HG03097 (cell line): ENCODE measurements at regions not wholly inside any gene's neighbourhood (a gene's known extent, or its start where the extent isn't known, plus 50 kb on each side); places are given as distances from the start of the nearest gene placed in this dataset.
"Not testable (repeated sequence)": the region's sequence is repeated elsewhere in the genome, so short reads cannot be mapped to it uniquely, and the experiment has no call there.

ENCODE experiments used
- ATAC-seq: cut with Tn5 transposase; IDR thresholded peaks from one replicate; pipeline ENCODE4 v1.9.1; 2021; ENCODE audit not compliant: unreplicated experiment, low FRiP score

- ATAC-seq = no peak
These were observed 53.6 kb downstream of the ARF6 start for GRCh38 chr14:49946320-49947141.

- no peak for ATAC-seq
These were observed 54.6 kb downstream of the ARF6 start for GRCh38 chr14:49947506-49947905.

GRCh38 chr14:49950275-49951228, 57.7 kb downstream of the ARF6 start:
- ATAC-seq = no peak

GRCh38 chr14:49951229-49951607, 58.3 kb downstream of the ARF6 start:
- ATAC-seq = no peak

GRCh38 chr14:49951691-49952345, 58.9 kb downstream of the ARF6 start:
- no peak for ATAC-seq

- no peak for ATAC-seq
These were observed 60.3 kb downstream of the ARF6 start for GRCh38 chr14:49953196-49953595.

GRCh38 chr14:49954171-49954631, 61.3 kb downstream of the ARF6 start:
- no peak for ATAC-seq

- no peak for ATAC-seq
These were observed 62.1 kb downstream of the ARF6 start for GRCh38 chr14:49955024-49955423.

GRCh38 chr14:49957089-49957852, 64.4 kb downstream of the ARF6 start:
- ATAC-seq = no peak

- ATAC-seq = no peak
These were observed 67.0 kb downstream of the ARF6 start for GRCh38 chr14:49959822-49960408.

GRCh38 chr14:49960453-49960852, 67.6 kb downstream of the ARF6 start:
- ATAC-seq = no peak

- no peak for ATAC-seq
These were observed 68.7 kb downstream of the ARF6 start for GRCh38 chr14:49961270-49962222.

- no peak for ATAC-seq
These were observed 69.7 kb downstream of the ARF6 start for GRCh38 chr14:49962621-49963020.

GRCh38 chr14:49965068-49965651, 72.3 kb downstream of the ARF6 start:
- not testable (repeated sequence) for ATAC-seq

GRCh38 chr14:49966304-49966809, 73.5 kb downstream of the ARF6 start:
- no peak for ATAC-seq

- ATAC-seq = no peak
These were observed 74.2 kb downstream of the ARF6 start for GRCh38 chr14:49966971-49967630.

GRCh38 chr14:49969961-49970360, 77.1 kb downstream of the ARF6 start:
- no peak for ATAC-seq
